NCI-H345 treated with DMSO at 0.1 percent for 48 hours (cell line): ENCODE measurements at regions not wholly inside any gene's neighbourhood (a gene's known extent, or its start where the extent isn't known, plus 50 kb on each side); places are given as distances from the start of the nearest gene placed in this dataset.
"Not testable (repeated sequence)": the region's sequence is repeated elsewhere in the genome, so short reads cannot be mapped to it uniquely, and the experiment has no call there.

Experiments
- DNase-seq: peaks from one replicate; lab custom pipeline; 2025; ENCODE audit not compliant: unreplicated experiment; lab: John Stamatoyannopoulos, UW

- DNase-seq, result no peak
Measured at GRCh38 chr10:2053805-2054204, 316.5 kb upstream of the ADARB2 start.

GRCh38 chr10:2051108-2051507 lies 313.8 kb upstream of the ADARB2 start:
- DNase-seq, result no peak

GRCh38 chr10:2049560-2049959 lies 312.2 kb upstream of the ADARB2 start:
- no peak for DNase-seq

DNA sequence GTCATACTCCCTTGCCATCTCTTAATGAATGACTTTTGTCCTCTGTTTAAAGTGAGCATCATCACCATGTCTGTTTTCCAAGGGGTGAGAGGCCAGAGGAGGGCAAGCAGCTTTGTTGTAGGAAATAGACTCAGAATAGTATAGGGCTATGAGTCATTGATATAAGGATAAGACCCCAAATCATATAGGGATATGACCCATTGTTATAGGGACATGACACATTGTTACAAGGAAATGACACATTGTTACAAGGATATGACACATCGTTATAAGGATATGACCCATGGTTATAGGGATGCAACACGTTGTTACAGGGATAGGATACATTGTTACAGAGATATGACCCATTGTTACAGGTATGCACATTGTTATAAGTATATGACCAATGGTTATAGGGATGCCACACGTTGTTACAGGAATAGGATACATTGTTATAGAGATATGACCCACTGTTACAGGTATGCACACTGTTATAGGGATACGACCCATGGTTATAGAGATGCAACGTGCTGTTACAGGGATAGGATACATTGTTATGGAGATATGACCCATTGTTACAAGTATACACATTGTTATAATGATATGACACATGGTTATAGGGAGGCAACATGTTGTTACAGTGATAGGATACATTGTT lies 311.1 kb upstream of the ADARB2 start:
- DNase-seq, result no peak

GRCh38 chr10:2047679-2048078 lies 310.4 kb upstream of the ADARB2 start:
- no peak for DNase-seq

DNA sequence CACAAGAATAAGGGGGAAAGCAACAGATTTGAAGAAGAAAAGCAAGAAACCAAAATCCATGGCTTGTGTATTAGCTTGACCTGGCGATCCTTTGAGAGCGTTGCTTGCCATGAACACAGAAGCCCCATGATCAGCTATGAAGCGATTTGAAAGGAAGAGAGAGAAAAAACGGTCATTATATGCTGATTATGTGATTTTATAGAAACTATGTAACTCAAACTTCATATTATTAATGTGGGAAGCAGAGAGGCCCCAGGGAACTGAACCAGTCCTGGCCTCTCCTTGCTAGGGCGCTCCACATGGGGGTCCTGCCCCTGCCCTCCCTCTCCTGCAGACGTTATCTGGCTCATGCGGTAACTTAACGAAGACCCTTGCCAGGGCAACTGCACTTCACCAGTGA lies 306.1 kb upstream of the ADARB2 start:
- no peak for DNase-seq

GRCh38 chr10:2038036-2038435 lies 300.7 kb upstream of the ADARB2 start:
- DNase-seq, result no peak

DNA sequence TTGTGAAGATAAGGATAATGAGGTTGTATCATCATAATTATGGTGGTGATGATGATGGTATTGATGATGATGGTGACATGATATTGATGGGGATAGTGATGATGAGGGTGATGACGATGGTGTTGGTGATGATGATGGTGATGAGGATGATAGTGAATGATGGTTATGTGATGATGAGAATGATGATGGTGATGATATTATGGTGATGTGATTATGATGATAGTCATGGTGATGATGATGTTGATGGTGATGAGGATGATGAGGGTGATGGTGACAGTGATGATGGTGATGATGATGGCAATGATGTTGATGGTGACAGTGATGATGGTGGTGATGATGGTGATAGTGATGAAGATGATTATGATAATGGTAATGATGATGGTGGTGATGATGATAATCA lies 299.9 kb upstream of the ADARB2 start:
- DNase-seq, result no peak

DNA sequence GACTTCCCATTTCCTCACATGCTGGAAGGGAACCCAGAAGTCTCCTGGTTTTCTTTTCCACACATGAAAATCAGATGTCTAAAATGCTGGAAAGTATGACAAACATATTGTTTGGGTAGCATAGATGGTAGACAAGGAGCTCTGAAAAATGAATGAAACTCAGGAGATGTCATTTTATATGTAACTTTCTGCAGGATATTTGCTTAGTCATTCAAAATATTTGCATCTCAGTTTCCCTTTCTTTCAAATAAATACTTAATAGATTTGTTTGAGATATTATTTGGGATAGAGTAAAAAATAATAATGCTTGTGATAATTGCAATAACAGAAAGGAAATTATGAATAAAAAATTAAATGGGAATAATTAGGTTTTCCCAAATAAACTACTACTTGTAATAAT lies 298.9 kb upstream of the ADARB2 start:
- DNase-seq, result no peak

DNA sequence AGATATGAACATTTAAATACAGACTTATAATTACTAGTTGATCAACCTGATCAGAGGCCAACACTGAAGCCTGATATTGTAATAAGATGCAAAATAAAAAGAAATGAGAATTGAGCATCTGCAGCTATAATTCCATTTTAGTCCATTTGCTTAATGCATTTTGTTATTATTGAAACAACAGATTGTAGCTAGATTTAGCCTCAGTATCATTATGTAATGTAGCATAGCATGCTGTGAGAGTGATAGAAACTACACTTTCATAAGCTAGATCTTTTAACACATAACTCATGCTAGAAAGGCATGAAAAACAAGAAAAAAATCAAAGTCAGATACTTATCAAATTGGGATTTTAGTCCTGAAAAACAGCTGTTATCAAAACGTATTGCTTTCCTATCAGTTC lies 292.7 kb upstream of the ADARB2 start:
- no peak for DNase-seq

DNA sequence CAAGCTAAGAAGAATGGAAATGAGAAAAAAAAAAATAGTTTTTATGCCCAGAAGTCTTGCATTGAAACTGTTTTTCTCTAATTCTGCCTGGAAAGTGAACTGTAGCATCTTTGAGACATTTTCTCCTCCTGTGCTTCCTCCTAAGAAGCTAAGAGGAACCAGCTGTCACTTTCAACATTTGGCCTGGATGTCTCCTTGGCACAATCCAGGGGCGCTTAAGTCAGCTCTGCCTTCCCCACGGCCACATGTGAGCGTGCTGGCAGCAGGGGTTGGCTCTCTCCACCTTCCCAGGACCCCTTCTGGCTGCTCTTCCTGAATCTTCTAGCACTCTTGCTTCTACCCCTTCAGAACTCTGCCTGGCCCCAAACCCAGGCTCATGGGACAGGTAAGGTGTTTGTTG lies 289.6 kb upstream of the ADARB2 start:
- DNase-seq, result no peak

- DNase-seq, result not testable (repeated sequence)
Measured at GRCh38 chr10:2024750-2025149, 287.4 kb upstream of the ADARB2 start.

GRCh38 chr10:2023687-2024086 lies 286.4 kb upstream of the ADARB2 start:
- no peak for DNase-seq

DNA sequence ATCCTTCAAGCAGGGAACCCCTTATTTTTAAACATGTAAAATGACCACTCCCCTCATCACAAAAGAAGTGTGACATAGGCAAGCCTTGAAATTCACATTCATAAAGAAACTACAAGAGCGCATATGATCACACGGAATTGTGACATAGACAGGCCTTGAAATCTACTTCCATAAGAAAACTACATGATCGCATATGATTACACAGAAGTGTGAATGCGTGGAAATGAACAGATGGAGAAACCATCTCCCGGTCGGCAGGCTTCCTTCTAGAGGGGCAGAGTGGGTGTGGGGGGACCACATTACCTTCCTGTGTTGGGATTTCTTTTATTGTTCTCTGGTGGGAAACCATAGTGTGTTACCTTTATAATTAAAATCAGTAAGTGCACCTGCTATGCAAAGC lies 285.1 kb upstream of the ADARB2 start:
- no peak for DNase-seq

GRCh38 chr10:2020836-2021235 lies 283.5 kb upstream of the ADARB2 start:
- no peak for DNase-seq

- no peak for DNase-seq
Measured at GRCh38 chr10:2019803-2020202, 282.5 kb upstream of the ADARB2 start.

- DNase-seq, result no peak
Measured at GRCh38 chr10:2019281-2019680, 282.0 kb upstream of the ADARB2 start.

- no peak for DNase-seq
Measured at GRCh38 chr10:2014541-2014940, 277.2 kb upstream of the ADARB2 start.

- DNase-seq, result no peak
Measured at GRCh38 chr10:2012209-2012608, 274.9 kb upstream of the ADARB2 start.

DNA sequence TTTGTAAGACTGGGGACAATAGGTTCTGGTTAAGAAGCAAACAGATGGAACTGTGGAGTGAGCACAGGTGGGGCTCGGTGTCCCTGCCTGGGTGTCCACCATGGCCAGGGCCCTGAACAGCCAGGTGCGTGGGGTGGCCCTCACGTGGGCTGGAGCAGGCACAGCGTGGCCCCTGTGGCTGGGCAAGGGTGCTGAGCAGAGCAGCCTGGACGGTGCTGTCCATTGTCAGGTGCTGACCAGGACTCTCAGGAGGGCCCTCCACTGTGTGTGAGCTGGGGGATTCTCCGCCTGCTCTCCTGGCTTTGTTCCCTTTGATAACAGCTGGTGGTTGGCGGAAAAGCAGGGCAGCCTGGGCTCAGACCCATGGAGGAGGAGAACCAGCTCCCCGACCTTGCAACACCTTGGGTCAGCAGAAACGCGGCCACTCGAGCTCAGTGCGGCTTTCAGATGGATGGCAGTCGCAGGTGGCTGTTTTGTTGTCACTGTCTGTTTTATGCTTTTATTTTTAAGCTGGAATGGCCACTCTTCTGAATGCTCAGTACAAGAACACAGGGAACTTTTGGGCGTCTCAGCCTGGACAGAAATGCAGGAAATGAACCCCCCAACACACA lies 273.9 kb upstream of the ADARB2 start:
- no peak for DNase-seq

DNA sequence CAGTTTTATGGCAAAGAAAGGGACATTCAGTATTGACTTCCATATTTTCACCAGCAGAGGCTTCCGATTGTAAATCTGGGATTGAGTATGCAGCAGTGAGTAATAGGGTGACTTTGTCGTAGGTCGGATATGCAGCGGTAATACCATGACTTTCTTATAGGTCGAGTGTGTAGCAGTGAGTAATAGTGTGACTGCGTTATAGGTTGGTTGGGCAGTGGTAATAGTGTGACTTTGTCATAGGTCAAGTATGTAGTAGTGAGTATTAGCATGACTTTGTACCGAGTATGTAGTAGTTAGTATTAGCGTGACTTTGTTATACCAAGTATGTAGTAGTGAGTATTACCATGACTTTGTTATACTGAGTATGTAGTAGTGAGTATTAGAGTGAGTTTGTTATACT lies 268.2 kb upstream of the ADARB2 start:
- DNase-seq, result no peak

- DNase-seq, result no peak
Measured at GRCh38 chr10:1992930-1993329, 255.6 kb upstream of the ADARB2 start.

- DNase-seq, result no peak
Measured at GRCh38 chr10:1989090-1989489, 251.8 kb upstream of the ADARB2 start.
